A549 (cell line): ENCODE measurements at regions not wholly inside any gene's neighbourhood (a gene's known extent, or its start where the extent isn't known, plus 50 kb on each side); places are given as distances from the start of the nearest gene placed in this dataset.

Experiments used
- BHLHE40 ChIP-seq: IDR thresholded peaks from 2 replicates; pipeline ENCODE4 v1.6.1; 2012; ENCODE audit warnings: low read depth, low read length, inconsistent platforms
- CTCF ChIP-seq: fragments of >200 bp; sonication (Bioruptor Twin); formaldehyde crosslinking; IDR thresholded peaks from 3 replicates; pipeline ENCODE4 v1.5.1; 2016
- POLR2A ChIP-seq: IDR thresholded peaks from 2 replicates; pipeline ENCODE4 v1.6.1; 2012; ENCODE audit warnings: mild to moderate bottlenecking, low read length
- REST ChIP-seq: fragments of 200-600 bp; sonication (generic); IDR thresholded peaks from 2 replicates; pipeline ENCODE4 v1.6.1; 2016; ENCODE audit warnings: antibody characterized with exemption, mild to moderate bottlenecking, moderate library complexity

GRCh38 chr1:117754061-117754969 is 148.5 kb downstream of the TENT5C start:
- TF ChIP-seq POLR2A (no peak), CTCF (peak; percentile 71), BHLHE40 (no peak), REST (no peak)
